Astrocyte (in vitro differentiated cells and primary cell): ENCODE measurements at regions not wholly inside any gene's neighbourhood (a gene's known extent, or its start where the extent isn't known, plus 50 kb on each side); places are given as distances from the start of the nearest gene placed in this dataset.

ENCODE experiments used
- DNase-seq: peaks from one replicate; pipeline ENCODE4 v3.0.0-alpha.2; 2010; ENCODE audit warnings: low read depth
- FAIRE-seq: peaks from 2 replicates; lab custom pipeline; 2011; peaks lifted over from hg19 to GRCh38; lab: Jason Lieb, UNC
- H2AFZ ChIP-seq: 2 replicates; pipeline ENCODE4 v1.6.0; 2012; ENCODE audit warnings: low read depth, low read length, inconsistent platforms
- H3K27ac ChIP-seq: 2 replicates; pipeline ENCODE4 v1.5.1; 2011; ENCODE audit warnings: low read depth, low read length, inconsistent platforms
- H3K27me3 ChIP-seq: 2 replicates; pipeline ENCODE4 v1.6.0; 2011; ENCODE audit warnings: low read length, inconsistent platforms; ENCODE audit not compliant: insufficient read depth
- H3K36me3 ChIP-seq: 2 replicates; pipeline ENCODE4 v1.5.1; 2011; ENCODE audit warnings: low read length, inconsistent platforms; ENCODE audit not compliant: insufficient read depth
- H3K4me1 ChIP-seq: 2 replicates; pipeline ENCODE4 v1.5.1; 2011; ENCODE audit warnings: low read length, inconsistent platforms; ENCODE audit not compliant: insufficient read depth
- H3K4me2 ChIP-seq: 2 replicates; pipeline ENCODE4 v1.6.0; 2012; ENCODE audit warnings: low read length, inconsistent platforms
- H3K4me3 ChIP-seq: 2 replicates; pipeline ENCODE4 v1.5.1; 2011; ENCODE audit warnings: low read depth, mild to moderate bottlenecking, low read length, inconsistent platforms; ENCODE audit not compliant: insufficient read depth
- H3K79me2 ChIP-seq: 2 replicates; pipeline ENCODE4 v1.6.0; 2012; ENCODE audit warnings: mild to moderate bottlenecking, low read length, inconsistent platforms; ENCODE audit not compliant: insufficient read depth
- H3K9ac ChIP-seq: 2 replicates; pipeline ENCODE4 v1.6.0; 2012; ENCODE audit warnings: mild to moderate bottlenecking, low read length, inconsistent platforms
- H3K9me3 ChIP-seq: 2 replicates; pipeline ENCODE4 v1.5.1; 2012; ENCODE audit warnings: low read depth, mild to moderate bottlenecking, low read length, inconsistent platforms; ENCODE audit not compliant: insufficient read depth
- H4K20me1 ChIP-seq: 2 replicates; pipeline ENCODE4 v1.6.0; 2012; ENCODE audit warnings: low read length, inconsistent platforms; ENCODE audit not compliant: insufficient read depth
- H3K27ac Mint-ChIP-seq: one replicate; pipeline ENCODE4 v1.8.0; 2021; ENCODE audit warnings: mild to moderate bottlenecking, mixed read lengths; ENCODE audit not compliant: unreplicated experiment
- H3K27me3 Mint-ChIP-seq: one replicate; pipeline ENCODE4 v1.8.0; 2021; ENCODE audit warnings: low read depth, mixed read lengths; ENCODE audit not compliant: unreplicated experiment
- H3K36me3 Mint-ChIP-seq: one replicate; pipeline ENCODE4 v1.8.0; 2021; ENCODE audit warnings: low read depth, mixed read lengths; ENCODE audit not compliant: unreplicated experiment
- H3K4me1 Mint-ChIP-seq: one replicate; pipeline ENCODE4 v1.8.0; 2021; ENCODE audit warnings: low read depth, mixed read lengths; ENCODE audit not compliant: unreplicated experiment
- H3K4me3 Mint-ChIP-seq: one replicate; pipeline ENCODE4 v1.8.0; 2021; ENCODE audit warnings: mild to moderate bottlenecking, moderate library complexity, mixed read lengths; ENCODE audit not compliant: unreplicated experiment
- H3K9me3 Mint-ChIP-seq: one replicate; pipeline ENCODE4 v1.8.0; 2021; ENCODE audit warnings: mild to moderate bottlenecking, mixed read lengths; ENCODE audit not compliant: unreplicated experiment
- CTCF ChIP-seq: IDR thresholded peaks from 2 replicates; pipeline ENCODE4 v1.5.1; 2011; ENCODE audit warnings: low read depth, mild to moderate bottlenecking, inconsistent platforms, low read length, moderate library complexity; ENCODE audit not compliant: insufficient read depth
- EZH2 ChIP-seq: IDR thresholded peaks from 2 replicates; pipeline ENCODE4 v1.6.1; 2012; ENCODE audit warnings: mild to moderate bottlenecking, low read length, inconsistent platforms; ENCODE audit not compliant: insufficient read depth

GRCh38 chr9:99447951-99448350, 225.9 kb downstream of the SEC61B start:
- H3K27me3 Mint-ChIP-seq: peaks cover 2% of the 10 kb centered on the region
- no peaks in the 10 kb centered on the region for H3K79me2 ChIP-seq
- H3K27ac Mint-ChIP-seq: no peak overlapping the region
- no peaks in the 10 kb centered on the region for H3K9me3 ChIP-seq
- no peaks in the 10 kb centered on the region for H3K36me3 ChIP-seq
- peaks cover 10% of the 10 kb centered on the region for H3K4me1 ChIP-seq
- H3K4me1 Mint-ChIP-seq: peaks cover 13% of the 10 kb centered on the region
- H3K4me3 Mint-ChIP-seq: no peak overlapping the region
- H3K4me3 ChIP-seq: no peak overlapping the region
- H3K27me3 ChIP-seq: no peaks in the 10 kb centered on the region
- no peak overlapping the region for H3K9ac ChIP-seq
- H3K9me3 Mint-ChIP-seq: no peaks in the 10 kb centered on the region
- H3K4me2 ChIP-seq: no peak overlapping the region
- TF ChIP-seq CTCF (no peak), EZH2 (no peak)
- DNase-seq (no peak), FAIRE-seq (no peak)
- H3K36me3 Mint-ChIP-seq: no peaks in the 10 kb centered on the region
- H2AFZ ChIP-seq: no peak overlapping the region
- no peaks in the 10 kb centered on the region for H4K20me1 ChIP-seq
- H3K27ac ChIP-seq: no peak overlapping the region

DNA sequence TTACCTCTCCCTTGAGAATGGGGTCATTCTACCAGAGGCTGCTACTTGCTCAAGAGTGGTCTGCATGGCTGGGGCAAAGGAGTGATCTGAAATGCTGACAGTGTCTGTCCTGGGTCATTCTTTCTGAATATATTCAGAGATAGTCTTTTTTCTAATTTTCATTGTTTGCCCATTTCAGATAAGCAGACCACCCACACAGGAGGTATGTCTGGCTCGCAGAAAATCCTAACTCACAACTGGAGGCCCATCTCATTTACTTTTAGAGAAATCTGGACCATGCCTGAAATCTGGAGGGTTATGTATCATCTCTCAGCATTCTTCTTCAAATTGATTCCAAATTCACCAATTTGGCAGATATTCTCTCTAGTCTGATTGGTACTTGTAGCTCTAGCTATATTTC, 227.6 kb downstream of the SEC61B start:
- no peak for TF ChIP-seq EZH2
- TF ChIP-seq CTCF: no peak
- Mint-ChIP-seq H3K27ac (no peak overlapping the region), H3K4me1 (peaks cover 13% of the 10 kb centered on the region), H3K9me3 (no peaks in the 10 kb centered on the region), H3K4me3 (no peak overlapping the region), H3K27me3 (peaks cover 2% of the 10 kb centered on the region), H3K36me3 (no peaks in the 10 kb centered on the region)
- H3K27me3 ChIP-seq: peaks cover 2% of the 10 kb centered on the region
- H3K9me3 ChIP-seq: no peaks in the 10 kb centered on the region
- H3K4me1 ChIP-seq: peaks cover 10% of the 10 kb centered on the region
- H4K20me1 ChIP-seq: no peaks in the 10 kb centered on the region
- no peak for DNase-seq
- no peaks in the 10 kb centered on the region for H3K36me3 ChIP-seq
- FAIRE-seq: no peak
- H3K27ac ChIP-seq: no peak overlapping the region
- H3K9ac ChIP-seq: no peak overlapping the region
- H2AFZ ChIP-seq: no peak overlapping the region
- H3K79me2 ChIP-seq: no peaks in the 10 kb centered on the region
- no peak overlapping the region for H3K4me3 ChIP-seq
- no peak overlapping the region for H3K4me2 ChIP-seq

DNA sequence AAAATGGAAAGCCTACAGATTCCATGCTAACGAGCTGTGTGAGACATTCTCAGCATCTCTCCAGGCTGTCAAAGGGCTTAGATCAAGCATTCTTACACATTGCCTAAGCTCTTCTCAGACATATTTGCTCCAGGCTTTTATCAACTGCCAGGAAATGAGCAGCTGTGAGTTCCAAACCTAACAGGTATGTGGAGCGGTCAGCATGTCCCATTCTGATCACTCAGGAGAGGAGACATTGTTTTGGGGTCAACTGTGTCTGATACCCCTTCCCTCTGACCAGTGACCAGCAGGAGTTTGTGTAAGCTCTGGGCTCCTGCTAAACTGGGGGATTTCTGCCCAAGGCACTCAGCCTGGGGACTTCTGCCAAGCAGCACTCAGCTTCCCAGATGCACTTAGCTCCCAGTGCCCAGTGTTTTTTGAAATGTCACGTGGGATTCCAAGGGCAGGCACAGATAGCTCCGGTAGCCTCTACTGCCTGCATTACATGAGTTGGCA, 229.1 kb downstream of the SEC61B start:
- FAIRE-seq: no peak
- peaks cover 2% of the 10 kb centered on the region for H3K27me3 Mint-ChIP-seq

More for the DNA sequence above, 229.1 kb downstream of the SEC61B start:
- DNase-seq: peak; percentile 16
- Mint-ChIP-seq H3K27ac (no peak overlapping the region), H3K9me3 (no peaks in the 10 kb centered on the region), H3K36me3 (no peaks in the 10 kb centered on the region), H3K4me3 (no peak overlapping the region), H3K4me1 (peaks cover 3% of the 10 kb centered on the region)
- no peaks in the 10 kb centered on the region for H3K79me2 ChIP-seq
- H3K36me3 ChIP-seq: no peaks in the 10 kb centered on the region
- no peak overlapping the region for H3K4me2 ChIP-seq
- H2AFZ ChIP-seq: no peak overlapping the region
- no peak overlapping the region for H3K27ac ChIP-seq
- H3K4me3 ChIP-seq: no peak overlapping the region
- no peak overlapping the region for H3K9ac ChIP-seq
- no peaks in the 10 kb centered on the region for H4K20me1 ChIP-seq
- TF ChIP-seq EZH2 (no peak), CTCF (no peak)
- no peaks in the 10 kb centered on the region for H3K9me3 ChIP-seq
- H3K27me3 ChIP-seq: peaks cover 2% of the 10 kb centered on the region
- H3K4me1 ChIP-seq: no peaks in the 10 kb centered on the region
